OCI-LY3 (cell line): ENCODE measurements at regions not wholly inside any gene's neighbourhood (a gene's known extent, or its start where the extent isn't known, plus 50 kb on each side); places are given as distances from the start of the nearest gene placed in this dataset.

Experiments used
- H2AFZ ChIP-seq: fragments of 200-600, 300-600 bp; shearing (Covaris generic); 2 replicates; pipeline ENCODE4 v1.6.0; 2014; ENCODE audit warnings: antibody characterized with exemption, low read depth, low read length
- H3K27ac ChIP-seq: fragments of 200-600, 300-600 bp; sonication (generic); 2 replicates; pipeline ENCODE4 v1.5.1; 2014; ENCODE audit warnings: mild to moderate bottlenecking, low read length, moderate library complexity, mixed read lengths
- H3K27me3 ChIP-seq: fragments of 200-600, 300-600 bp; sonication (generic); 2 replicates; pipeline ENCODE4 v1.6.1; 2014; ENCODE audit warnings: low read depth, low read length, mixed read lengths
- H3K36me3 ChIP-seq: fragments of 200-600, 300-600 bp; sonication (generic); replicated peaks from 2 replicates; pipeline ENCODE3; 2014; ENCODE audit warnings: low read depth, low read length, mixed read lengths
- H3K4me1 ChIP-seq: fragments of 300-600, 200-600 bp; sonication (generic); 2 replicates; pipeline ENCODE4 v1.6.1; 2014; ENCODE audit warnings: low read length, mixed read lengths
- H3K4me2 ChIP-seq: fragments of 200-600, 300-600 bp; sonication (generic); 2 replicates; pipeline ENCODE4 v1.6.1; 2014; ENCODE audit warnings: low read length, mixed read lengths
- H3K4me3 ChIP-seq: fragments of 300-600, 200-600 bp; sonication (generic); 2 replicates; pipeline ENCODE4 v1.5.1; 2014; ENCODE audit warnings: antibody characterized with exemption, mild to moderate bottlenecking, low read length, moderate library complexity
- H3K79me2 ChIP-seq: fragments of 300-600, 200-600 bp; shearing (Covaris generic); 2 replicates; pipeline ENCODE4 v1.6.1; 2014; ENCODE audit warnings: mild to moderate bottlenecking, low read length, mixed read lengths
- H3K9ac ChIP-seq: fragments of 300-600, 200-600 bp; shearing (Covaris generic); 2 replicates; pipeline ENCODE4 v1.6.0; 2014; ENCODE audit warnings: mild to moderate bottlenecking, low read length, moderate library complexity
- H3K9me3 ChIP-seq: fragments of 200-600, 300-600 bp; shearing (Covaris generic); 2 replicates; pipeline ENCODE4 v1.6.1; 2014; ENCODE audit warnings: low read length, mixed read lengths; ENCODE audit not compliant: insufficient read depth
- H4K20me1 ChIP-seq: fragments of 200-600, 300-600 bp; sonication (generic); 2 replicates; pipeline ENCODE4 v1.6.1; 2016; ENCODE audit warnings: low read length, mixed read lengths; ENCODE audit not compliant: insufficient read depth
- CTCF ChIP-seq: fragments of 200-600, 300-600 bp; sonication (generic); IDR thresholded peaks from 2 replicates; pipeline ENCODE4 v1.5.1; 2014; ENCODE audit warnings: antibody characterized with exemption, low read length, low read depth
- EZH2phosphoT487 ChIP-seq: fragments of 200-600 bp; shearing (Covaris generic); IDR thresholded peaks from 2 replicates; pipeline ENCODE4 v1.6.1; 2018; ENCODE audit warnings: antibody characterized with exemption, mixed run types, low read depth

GRCh38 chr2:215745331-215745730 lies 268.0 kb downstream of the MREG start:
- TF ChIP-seq EZH2phosphoT487: no peak
- TF ChIP-seq CTCF: no peak
- Histone ChIP-seq H3K9ac (no peak overlapping the region), H3K4me2 (no peak overlapping the region), H3K4me3 (no peak overlapping the region), H3K9me3 (no peaks in the 10 kb centered on the region), H4K20me1 (no peaks in the 10 kb centered on the region), H3K27ac (no peak overlapping the region), H3K27me3 (no peaks in the 10 kb centered on the region), H3K79me2 (no peaks in the 10 kb centered on the region), H3K4me1 (no peaks in the 10 kb centered on the region), H2AFZ (no peak overlapping the region), H3K36me3 (no peaks in the 10 kb centered on the region)

- no peaks in the 10 kb centered on the region for H3K27me3 ChIP-seq
- H3K27ac ChIP-seq: no peak overlapping the region
- H3K9me3 ChIP-seq: no peaks in the 10 kb centered on the region
- H3K9ac ChIP-seq: no peak overlapping the region
- H3K36me3 ChIP-seq: no peaks in the 10 kb centered on the region
- no peak for TF ChIP-seq EZH2phosphoT487
- TF ChIP-seq CTCF: no peak
- H4K20me1 ChIP-seq: no peaks in the 10 kb centered on the region
- no peaks in the 10 kb centered on the region for H3K79me2 ChIP-seq
- H3K4me3 ChIP-seq: no peak overlapping the region
- no peak overlapping the region for H2AFZ ChIP-seq
- H3K4me1 ChIP-seq: no peaks in the 10 kb centered on the region
- no peak overlapping the region for H3K4me2 ChIP-seq
These were observed 268.8 kb downstream of the MREG start for GRCh38 chr2:215744514-215744913.

- Histone ChIP-seq H3K4me3 (no peak overlapping the region), H3K4me1 (no peaks in the 10 kb centered on the region), H3K9ac (no peak overlapping the region), H2AFZ (no peak overlapping the region), H3K79me2 (no peaks in the 10 kb centered on the region), H3K4me2 (no peak overlapping the region), H4K20me1 (no peaks in the 10 kb centered on the region), H3K9me3 (no peaks in the 10 kb centered on the region), H3K36me3 (no peaks in the 10 kb centered on the region), H3K27ac (no peak overlapping the region), H3K27me3 (no peaks in the 10 kb centered on the region)
- no peak for TF ChIP-seq CTCF
- TF ChIP-seq EZH2phosphoT487: no peak
These were observed 270.3 kb downstream of the MREG start for GRCh38 chr2:215743066-215743465.

- Histone ChIP-seq H3K9me3 (no peaks in the 10 kb centered on the region), H2AFZ (no peak overlapping the region), H4K20me1 (no peaks in the 10 kb centered on the region), H3K27me3 (no peaks in the 10 kb centered on the region), H3K27ac (no peak overlapping the region), H3K4me1 (no peaks in the 10 kb centered on the region), H3K79me2 (no peaks in the 10 kb centered on the region), H3K36me3 (no peaks in the 10 kb centered on the region), H3K4me3 (no peak overlapping the region), H3K4me2 (no peak overlapping the region), H3K9ac (no peak overlapping the region)
- TF ChIP-seq CTCF: no peak
- no peak for TF ChIP-seq EZH2phosphoT487
These were observed 271.3 kb downstream of the MREG start for GRCh38 chr2:215742021-215742420.
